ENCODE measurements at regions not wholly inside any gene's neighbourhood (a gene's known extent, or its start where the extent isn't known, plus 50 kb on each side); places are given as distances from the start of the nearest gene placed in this dataset.
"Not testable (repeated sequence)": the region's sequence is repeated elsewhere in the genome, so short reads cannot be mapped to it uniquely, and the experiment has no call there.

DNA sequence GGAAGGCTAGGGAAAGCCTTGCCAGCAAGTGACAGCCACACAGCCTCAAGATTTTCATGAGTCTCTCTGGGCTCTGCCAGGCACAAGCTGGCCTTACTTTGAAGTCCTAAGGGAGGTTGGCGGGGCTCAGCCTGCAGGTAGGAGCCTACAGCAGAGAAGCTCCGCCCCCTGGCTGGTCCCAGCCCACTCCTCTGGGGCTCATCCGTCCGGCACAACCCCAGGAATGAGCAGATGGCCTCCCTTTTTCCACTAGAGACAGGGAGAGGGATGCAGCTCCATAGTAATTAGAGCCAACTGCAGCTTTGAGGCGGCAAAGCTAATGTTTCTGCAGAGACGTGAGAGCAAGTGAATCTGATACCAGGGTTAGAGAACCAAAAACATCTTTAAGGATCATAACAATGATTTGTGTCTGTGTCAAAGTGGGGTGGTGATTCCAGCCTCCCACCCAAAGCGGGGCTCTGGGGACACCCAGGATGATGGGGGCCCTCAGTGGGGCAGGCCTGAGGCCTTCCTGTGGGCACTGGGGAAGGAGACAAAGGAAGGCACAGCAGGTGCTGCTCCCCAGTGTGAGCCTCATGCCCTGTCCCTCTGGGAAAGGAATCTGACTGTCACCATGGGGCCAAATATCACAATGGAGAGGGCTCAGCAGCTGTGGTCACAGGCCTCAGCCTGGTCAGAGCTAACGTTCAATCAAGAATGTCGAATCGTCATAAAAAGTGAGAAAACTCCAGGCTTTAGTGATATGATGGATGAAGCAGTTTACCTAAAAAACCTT, 61.5 kb downstream of the RBFOX3 start:
- no peaks in the 10 kb centered on the region for H3K4me1 ChIP-seq (ENCODE audit: control insufficient read depth, insufficient read depth, low read length, poor library complexity, severe bottlenecking)
- no peaks in the 10 kb centered on the region for H3K9me3 ChIP-seq (ENCODE audit: control insufficient read depth, low read length)
- no peak overlapping the region for H3K27ac ChIP-seq (ENCODE audit: insufficient read depth, low read length, poor library complexity, severe bottlenecking)
- H3K4me3 ChIP-seq (ENCODE audit: insufficient read depth, low read depth, low read length, poor library complexity, severe bottlenecking): no peak overlapping the region
- no peak for DNase-seq
- H3K36me3 ChIP-seq (ENCODE audit: control insufficient read depth, insufficient read depth, low read length): no peaks in the 10 kb centered on the region
- no peaks in the 10 kb centered on the region for H3K27me3 ChIP-seq (replicated peaks; ENCODE audit: control insufficient read depth, insufficient read depth, low read length, poor library complexity, severe bottlenecking)

- Histone ChIP-seq H3K27ac (ENCODE audit: insufficient read depth, low read length, poor library complexity, severe bottlenecking) (no peak overlapping the region), H3K9me3 (ENCODE audit: control insufficient read depth, low read length) (no peaks in the 10 kb centered on the region), H3K4me1 (ENCODE audit: control insufficient read depth, insufficient read depth, low read length, poor library complexity, severe bottlenecking) (no peaks in the 10 kb centered on the region), H3K27me3 (replicated peaks; ENCODE audit: control insufficient read depth, insufficient read depth, low read length, poor library complexity, severe bottlenecking) (no peaks in the 10 kb centered on the region), H3K36me3 (ENCODE audit: control insufficient read depth, insufficient read depth, low read length) (no peaks in the 10 kb centered on the region), H3K4me3 (ENCODE audit: insufficient read depth, low read depth, low read length, poor library complexity, severe bottlenecking) (no peak overlapping the region)
- DNase-seq: no peak
These were observed 62.7 kb downstream of the RBFOX3 start for GRCh38 chr17:79548116-79548515.

- Histone ChIP-seq H3K4me3 (ENCODE audit: insufficient read depth, low read depth, low read length, poor library complexity, severe bottlenecking) (no peak overlapping the region), H3K27ac (ENCODE audit: insufficient read depth, low read length, poor library complexity, severe bottlenecking) (no peak overlapping the region), H3K36me3 (ENCODE audit: control insufficient read depth, insufficient read depth, low read length) (no peaks in the 10 kb centered on the region), H3K27me3 (replicated peaks; ENCODE audit: control insufficient read depth, insufficient read depth, low read length, poor library complexity, severe bottlenecking) (no peaks in the 10 kb centered on the region), H3K9me3 (ENCODE audit: control insufficient read depth, low read length) (no peaks in the 10 kb centered on the region), H3K4me1 (ENCODE audit: control insufficient read depth, insufficient read depth, low read length, poor library complexity, severe bottlenecking) (no peaks in the 10 kb centered on the region)
- no peak for DNase-seq
These were observed 63.3 kb downstream of the RBFOX3 start for GRCh38 chr17:79547586-79547985.

DNA sequence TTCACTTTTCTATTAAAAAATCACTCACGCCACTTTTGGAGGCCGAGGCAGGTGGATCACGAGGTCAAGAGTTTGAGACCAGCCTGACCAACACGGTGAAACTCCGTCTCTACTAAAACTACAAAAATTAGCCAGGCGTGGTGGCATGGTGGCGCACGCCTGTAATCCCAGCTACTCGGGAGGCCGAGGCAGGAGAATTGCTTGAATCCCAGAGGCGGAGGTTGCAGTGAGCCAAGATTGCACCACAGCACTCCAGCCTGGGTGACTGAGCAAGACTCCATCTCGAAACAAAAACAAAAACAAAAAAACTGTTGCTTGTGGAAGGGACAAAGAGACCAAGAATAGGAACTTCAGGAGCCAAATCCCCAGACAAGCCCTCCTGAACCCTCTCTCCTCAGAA, 63.7 kb downstream of the RBFOX3 start:
- H3K27ac ChIP-seq (ENCODE audit: insufficient read depth, low read length, poor library complexity, severe bottlenecking); H3K9me3 ChIP-seq (ENCODE audit: control insufficient read depth, low read length); DNase-seq; H3K36me3 ChIP-seq (ENCODE audit: control insufficient read depth, insufficient read depth, low read length); H3K4me1 ChIP-seq (ENCODE audit: control insufficient read depth, insufficient read depth, low read length, poor library complexity, severe bottlenecking); H3K4me3 ChIP-seq (ENCODE audit: insufficient read depth, low read depth, low read length, poor library complexity, severe bottlenecking); H3K27me3 ChIP-seq (replicated peaks; ENCODE audit: control insufficient read depth, insufficient read depth, low read length, poor library complexity, severe bottlenecking): not testable (repeated sequence)

- Histone ChIP-seq H3K4me1 (ENCODE audit: control insufficient read depth, insufficient read depth, low read length, poor library complexity, severe bottlenecking) (no peaks in the 10 kb centered on the region), H3K27ac (ENCODE audit: insufficient read depth, low read length, poor library complexity, severe bottlenecking) (no peak overlapping the region), H3K27me3 (replicated peaks; ENCODE audit: control insufficient read depth, insufficient read depth, low read length, poor library complexity, severe bottlenecking) (no peaks in the 10 kb centered on the region)
These were observed 64.5 kb downstream of the RBFOX3 start for GRCh38 chr17:79546386-79546785.

DNA sequence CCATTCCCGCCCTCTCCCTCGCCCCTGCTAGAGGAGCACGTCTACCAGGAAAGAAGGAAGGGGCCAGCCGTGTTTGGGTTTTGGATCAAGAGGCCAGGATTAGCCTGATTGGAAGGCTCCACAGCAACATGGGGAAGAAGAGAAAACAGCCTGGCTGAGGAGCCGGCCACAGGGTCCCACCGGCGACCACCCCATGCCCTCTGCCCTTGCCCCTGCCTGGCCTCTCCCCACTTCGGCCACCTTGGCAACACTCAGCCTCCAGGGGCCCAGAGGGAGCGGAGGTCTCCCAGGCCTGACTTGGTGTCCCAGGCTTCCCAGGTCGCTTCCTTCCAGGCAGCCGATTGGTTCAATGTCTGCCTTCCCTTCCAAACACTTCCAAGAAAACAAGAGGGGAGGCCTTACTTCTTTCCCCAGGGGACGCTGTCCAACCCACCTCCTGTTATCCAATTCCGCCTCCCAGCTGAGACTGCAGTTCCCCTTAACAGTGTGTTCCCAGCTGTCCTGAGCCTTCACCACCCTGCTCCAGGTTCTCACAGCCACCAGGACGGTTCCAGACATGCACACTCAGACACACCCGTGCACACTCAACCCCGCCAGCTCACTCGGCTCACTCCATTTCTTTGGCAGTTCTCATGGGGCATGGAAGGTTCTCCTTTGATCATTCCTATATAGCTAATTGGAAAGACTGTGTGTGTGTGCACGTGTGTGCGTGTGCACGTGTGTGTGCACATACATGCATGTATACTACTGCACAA, 65.4 kb downstream of the RBFOX3 start:
- Histone ChIP-seq H3K27me3 (replicated peaks; ENCODE audit: control insufficient read depth, insufficient read depth, low read length, poor library complexity, severe bottlenecking) (no peaks in the 10 kb centered on the region), H3K36me3 (ENCODE audit: control insufficient read depth, insufficient read depth, low read length) (no peaks in the 10 kb centered on the region), H3K27ac (ENCODE audit: insufficient read depth, low read length, poor library complexity, severe bottlenecking) (no peak overlapping the region), H3K9me3 (ENCODE audit: control insufficient read depth, low read length) (no peaks in the 10 kb centered on the region), H3K4me3 (ENCODE audit: insufficient read depth, low read depth, low read length, poor library complexity, severe bottlenecking) (no peak overlapping the region), H3K4me1 (ENCODE audit: control insufficient read depth, insufficient read depth, low read length, poor library complexity, severe bottlenecking) (no peaks in the 10 kb centered on the region)
- DNase-seq: no peak

More at GRCh38 chr17:79546386-79546785, 64.5 kb downstream of the RBFOX3 start:
- Histone ChIP-seq H3K4me3 (ENCODE audit: insufficient read depth, low read depth, low read length, poor library complexity, severe bottlenecking) (no peak overlapping the region), H3K9me3 (ENCODE audit: control insufficient read depth, low read length) (no peaks in the 10 kb centered on the region), H3K36me3 (ENCODE audit: control insufficient read depth, insufficient read depth, low read length) (no peaks in the 10 kb centered on the region)
- no peak for DNase-seq

DNA sequence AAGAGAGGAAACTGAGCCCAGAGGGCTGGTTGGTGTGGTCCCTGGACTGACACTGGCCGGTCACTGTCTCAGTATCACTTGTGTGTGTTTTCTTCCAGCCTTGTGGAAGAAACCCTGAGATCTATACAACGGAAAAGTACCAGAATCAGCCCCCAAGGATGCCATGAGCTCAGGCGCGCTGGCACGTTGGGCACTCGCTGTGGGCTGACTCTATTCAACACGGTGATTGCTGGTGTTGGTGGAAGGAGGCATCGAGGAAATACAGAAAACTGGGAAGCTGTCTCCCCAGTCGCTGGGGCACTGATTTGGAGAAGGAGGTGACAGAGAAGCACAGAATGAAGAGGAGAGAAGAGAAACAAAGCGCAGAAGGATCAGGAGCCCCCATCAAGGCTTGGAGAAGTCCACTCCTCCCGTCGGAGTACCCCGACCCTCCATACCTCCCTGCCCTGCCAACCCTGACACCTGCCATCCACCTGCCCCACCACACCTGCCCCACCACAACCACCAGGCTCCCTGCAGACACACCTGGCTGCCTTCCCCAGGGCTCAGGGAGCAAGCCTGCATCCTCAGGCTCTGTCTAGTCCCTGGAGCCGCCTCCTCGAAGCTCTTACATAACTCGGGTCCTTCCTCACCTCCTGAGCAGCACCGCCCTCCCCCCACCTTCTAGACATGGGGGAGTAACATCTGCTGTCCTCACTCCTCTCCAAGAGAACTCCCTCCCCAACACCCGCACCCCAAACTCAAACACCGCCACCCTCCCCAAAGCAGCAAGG, 66.5 kb downstream of the RBFOX3 start:
- Histone ChIP-seq H3K27ac (ENCODE audit: insufficient read depth, low read length, poor library complexity, severe bottlenecking) (no peak overlapping the region), H3K9me3 (ENCODE audit: control insufficient read depth, low read length) (no peaks in the 10 kb centered on the region), H3K27me3 (replicated peaks; ENCODE audit: control insufficient read depth, insufficient read depth, low read length, poor library complexity, severe bottlenecking) (no peaks in the 10 kb centered on the region), H3K4me1 (ENCODE audit: control insufficient read depth, insufficient read depth, low read length, poor library complexity, severe bottlenecking) (no peaks in the 10 kb centered on the region), H3K36me3 (ENCODE audit: control insufficient read depth, insufficient read depth, low read length) (no peaks in the 10 kb centered on the region), H3K4me3 (ENCODE audit: insufficient read depth, low read depth, low read length, poor library complexity, severe bottlenecking) (no peak overlapping the region)
- no peak for DNase-seq

DNA sequence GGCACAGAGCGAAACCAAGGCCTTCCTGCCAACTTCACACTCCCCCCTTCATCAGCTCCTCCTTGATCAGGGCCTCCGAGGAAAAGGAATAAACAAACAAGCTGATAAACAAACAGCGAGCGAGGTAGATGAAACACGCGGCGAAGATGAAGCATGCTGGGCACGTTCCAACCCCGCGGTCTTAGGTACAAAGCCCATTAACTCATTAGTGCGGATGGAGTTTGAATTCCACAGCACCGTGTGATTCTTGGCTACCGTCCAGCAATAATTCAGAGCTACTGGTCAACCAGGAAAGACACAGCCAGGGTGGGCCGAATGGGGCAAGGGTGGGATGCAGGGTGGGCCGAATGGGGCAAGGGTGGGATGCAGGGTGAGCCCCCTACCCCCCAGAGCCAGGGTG, 67.3 kb downstream of the RBFOX3 start:
- Histone ChIP-seq H3K27ac (ENCODE audit: insufficient read depth, low read length, poor library complexity, severe bottlenecking) (no peak overlapping the region), H3K4me3 (ENCODE audit: insufficient read depth, low read depth, low read length, poor library complexity, severe bottlenecking) (no peak overlapping the region), H3K27me3 (replicated peaks; ENCODE audit: control insufficient read depth, insufficient read depth, low read length, poor library complexity, severe bottlenecking) (no peaks in the 10 kb centered on the region), H3K9me3 (ENCODE audit: control insufficient read depth, low read length) (no peaks in the 10 kb centered on the region), H3K36me3 (ENCODE audit: control insufficient read depth, insufficient read depth, low read length) (no peaks in the 10 kb centered on the region), H3K4me1 (ENCODE audit: control insufficient read depth, insufficient read depth, low read length, poor library complexity, severe bottlenecking) (no peaks in the 10 kb centered on the region)
- no peak for DNase-seq

DNA sequence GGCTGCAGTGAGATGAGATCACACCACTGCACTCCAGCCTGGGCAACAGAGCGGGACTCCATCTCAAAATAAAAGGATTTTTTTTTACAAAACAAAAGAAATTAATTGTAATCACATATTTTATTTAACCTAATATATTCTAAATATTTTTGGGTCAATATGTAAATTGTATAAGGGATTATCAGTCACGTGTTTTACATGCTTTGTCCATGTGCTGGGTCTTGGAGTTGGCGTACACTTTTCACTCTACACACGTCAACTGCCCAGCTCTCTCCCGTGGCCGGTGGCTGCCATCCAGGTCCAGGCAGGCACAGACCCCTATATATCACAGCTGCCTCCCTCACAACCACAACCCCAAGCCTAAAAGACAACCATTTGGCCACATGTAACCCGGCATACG, 68.1 kb downstream of the RBFOX3 start:
- Histone ChIP-seq H3K36me3 (ENCODE audit: control insufficient read depth, insufficient read depth, low read length) (no peaks in the 10 kb centered on the region), H3K4me1 (ENCODE audit: control insufficient read depth, insufficient read depth, low read length, poor library complexity, severe bottlenecking) (no peaks in the 10 kb centered on the region), H3K4me3 (ENCODE audit: insufficient read depth, low read depth, low read length, poor library complexity, severe bottlenecking) (no peak overlapping the region), H3K27ac (ENCODE audit: insufficient read depth, low read length, poor library complexity, severe bottlenecking) (no peak overlapping the region), H3K9me3 (ENCODE audit: control insufficient read depth, low read length) (no peaks in the 10 kb centered on the region), H3K27me3 (replicated peaks; ENCODE audit: control insufficient read depth, insufficient read depth, low read length, poor library complexity, severe bottlenecking) (no peaks in the 10 kb centered on the region)
- DNase-seq: no peak
